ENCODE measurements at regions not wholly inside any gene's neighbourhood (a gene's known extent, or its start where the extent isn't known, plus 50 kb on each side); places are given as distances from the start of the nearest gene placed in this dataset.

DNA sequence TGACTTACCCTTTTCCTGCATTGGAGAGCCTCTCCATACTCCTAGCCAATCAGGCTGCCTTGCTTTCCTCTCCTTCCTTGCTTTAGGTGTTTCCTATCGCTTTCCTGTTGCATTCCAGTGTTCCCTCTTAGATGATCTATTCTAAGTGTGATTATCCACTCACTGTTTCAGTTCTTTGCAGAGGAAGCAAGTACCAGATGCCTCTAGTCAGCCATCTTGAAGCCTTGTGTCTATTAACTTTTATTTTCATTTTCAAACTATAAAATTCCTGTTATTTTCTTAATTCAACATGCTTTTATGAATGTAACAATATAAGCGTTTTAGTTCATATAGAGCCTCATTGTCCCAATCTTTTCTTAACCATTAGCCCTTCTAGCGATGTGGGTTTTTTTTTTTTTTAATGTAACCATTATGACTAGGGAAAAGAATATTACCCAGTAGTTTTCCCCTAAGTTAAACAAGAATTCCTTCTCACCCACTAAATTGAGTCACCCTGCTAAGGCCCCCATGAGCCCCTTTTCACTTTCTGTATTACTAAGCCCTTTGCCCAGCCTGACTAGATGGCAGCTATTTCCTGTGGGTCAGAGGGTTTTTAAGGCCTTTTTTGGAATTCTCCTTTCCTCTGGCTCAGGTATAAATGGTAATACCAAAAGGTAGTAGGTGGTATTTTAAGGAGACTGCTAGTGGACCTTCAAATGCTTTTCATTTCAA lies 229.4 kb upstream of the CTNNB1 start:
- no peak for TF ChIP-seq POLR2AphosphoS5 (IDR thresholded peaks at IDR 0.05; ENCODE audit: low read depth, low read length)
- TF ChIP-seq TAF1 (IDR thresholded peaks at IDR 0.05; ENCODE audit: borderline replicate concordance, insufficient read depth, low read length) = no peak

All from PFSK-1 (cell line).